ENCODE measurements at regions not wholly inside any gene's neighbourhood (a gene's known extent, or its start where the extent isn't known, plus 50 kb on each side); places are given as distances from the start of the nearest gene placed in this dataset.

DNA sequence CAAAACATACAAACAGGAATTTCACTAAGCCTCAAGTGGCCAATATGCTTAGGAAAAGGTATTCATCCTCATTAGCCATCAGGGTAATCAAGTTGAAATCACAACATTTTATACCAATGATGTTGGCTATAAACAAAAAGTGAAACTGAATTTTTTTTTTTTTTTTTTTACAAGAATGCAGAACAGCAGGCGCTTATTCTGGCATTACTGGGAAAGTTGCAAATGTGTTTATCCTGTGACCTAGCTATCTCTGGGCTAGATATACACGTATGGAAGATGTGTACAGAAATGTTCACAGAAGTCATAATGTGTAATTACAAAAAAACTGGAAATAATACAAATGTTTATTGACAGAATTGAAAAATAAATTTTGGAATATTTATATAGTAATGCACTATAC, 1430.4 kb upstream of the TENM3 start:
- no peak overlapping the region for H2BK5ac ChIP-seq (ENCODE audit: low read depth, low read length, poor library complexity, severe bottlenecking)
- no TSS peak for BruUV-seq (replicated peaks)
- ChIA-PET CTCF (interaction anchor here (1.4 kb wide), 1 partner anchor 15 kb away, joined by 4 read pairs; no protein-coding TSS in a partner anchor), POLR2A (ENCODE audit: unreplicated experiment) (no interaction called here)
- no peaks in the 10 kb centered on the region for H3K36me3 ChIP-seq (ENCODE audit: control insufficient read depth, insufficient read depth, low read length)
- H2AK9ac ChIP-seq (replicated peaks; ENCODE audit: low read depth, low read length, poor library complexity) = no peak overlapping the region
- H3K4me1 ChIP-seq (ENCODE audit: control insufficient read depth, insufficient read depth, low read length) = no peaks in the 10 kb centered on the region
- no peak overlapping the region for H4K91ac ChIP-seq (ENCODE audit: insufficient read depth, low read depth, low read length)
- H3K56ac ChIP-seq (ENCODE audit: extremely low read depth, insufficient read depth, low read length) = no peak overlapping the region
- in situ Hi-C loops (cut with MboI; ENCODE audit: low sequenced_read_pairs) = no loop called here
- no peak overlapping the region for H3K23ac ChIP-seq (ENCODE audit: low read depth, low read length)
- no peak overlapping the region for H2AFZ ChIP-seq (replicated peaks; ENCODE audit: low read length, poor library complexity)
- no peak overlapping the region for H4K5ac ChIP-seq (ENCODE audit: low read depth, low read length)
- no peaks in the 10 kb centered on the region for H4K20me1 ChIP-seq (ENCODE audit: insufficient read depth, low read length)
- no peak overlapping the region for H3K4ac ChIP-seq (ENCODE audit: low read depth, low read length)
- DNase-seq (no peak), ATAC-seq (ENCODE audit: low read depth) (no peak)
- H3K4me2 ChIP-seq (ENCODE audit: low read depth, low read length) = no peak overlapping the region
- H3K9me3 ChIP-seq (ENCODE audit: control insufficient read depth, insufficient read depth, low read length) = no peaks in the 10 kb centered on the region
- no peak overlapping the region for H3K9ac ChIP-seq (ENCODE audit: low read depth, low read length)
- intact Hi-C loops (cut with micrococcal nuclease) = no loop called here
- no peak overlapping the region for H3K18ac ChIP-seq (ENCODE audit: low read depth, low read length)
- H3K27ac ChIP-seq (ENCODE audit: insufficient read depth, low read length) = no peak overlapping the region
- no peaks in the 10 kb centered on the region for H3K27me3 ChIP-seq (ENCODE audit: control insufficient read depth, insufficient read depth, low read length)
- TF ChIP-seq RFX5 (IDR thresholded peaks at IDR 0.05; ENCODE audit: low read depth, low read length) (no peak), MXI1 (IDR thresholded peaks at IDR 0.05; ENCODE audit: borderline replicate concordance, low read depth, low read length) (no peak), FOS (IDR thresholded peaks at IDR 0.05; ENCODE audit: low read depth, low read length) (no peak), RCOR1 (IDR thresholded peaks at IDR 0.05; ENCODE audit: insufficient replicate concordance, low read length) (no peak), MAZ (IDR thresholded peaks at IDR 0.05; ENCODE audit: borderline replicate concordance, low read depth, low read length) (no peak), POLR2A (IDR thresholded peaks at IDR 0.05; ENCODE audit: low read depth, low read length) (no peak), SMC3 (IDR thresholded peaks at IDR 0.05; ENCODE audit: low read depth, low read length) (no peak), BHLHE40 (IDR thresholded peaks at IDR 0.05; ENCODE audit: low read depth, low read length) (no peak), CHD1 (IDR thresholded peaks at IDR 0.05; ENCODE audit: low read depth, low read length) (no peak), NFE2L2 (IDR thresholded peaks at IDR 0.05; ENCODE audit: low read depth, low read length) (no peak), MAFK (IDR thresholded peaks at IDR 0.05; ENCODE audit: low read depth, low read length) (no peak), CEBPB (IDR thresholded peaks at IDR 0.05; ENCODE audit: low read depth, low read length) (no peak), RAD21 (IDR thresholded peaks at IDR 0.05; ENCODE audit: low read length) (no peak)
- TF ChIP-seq, protein P1, sequence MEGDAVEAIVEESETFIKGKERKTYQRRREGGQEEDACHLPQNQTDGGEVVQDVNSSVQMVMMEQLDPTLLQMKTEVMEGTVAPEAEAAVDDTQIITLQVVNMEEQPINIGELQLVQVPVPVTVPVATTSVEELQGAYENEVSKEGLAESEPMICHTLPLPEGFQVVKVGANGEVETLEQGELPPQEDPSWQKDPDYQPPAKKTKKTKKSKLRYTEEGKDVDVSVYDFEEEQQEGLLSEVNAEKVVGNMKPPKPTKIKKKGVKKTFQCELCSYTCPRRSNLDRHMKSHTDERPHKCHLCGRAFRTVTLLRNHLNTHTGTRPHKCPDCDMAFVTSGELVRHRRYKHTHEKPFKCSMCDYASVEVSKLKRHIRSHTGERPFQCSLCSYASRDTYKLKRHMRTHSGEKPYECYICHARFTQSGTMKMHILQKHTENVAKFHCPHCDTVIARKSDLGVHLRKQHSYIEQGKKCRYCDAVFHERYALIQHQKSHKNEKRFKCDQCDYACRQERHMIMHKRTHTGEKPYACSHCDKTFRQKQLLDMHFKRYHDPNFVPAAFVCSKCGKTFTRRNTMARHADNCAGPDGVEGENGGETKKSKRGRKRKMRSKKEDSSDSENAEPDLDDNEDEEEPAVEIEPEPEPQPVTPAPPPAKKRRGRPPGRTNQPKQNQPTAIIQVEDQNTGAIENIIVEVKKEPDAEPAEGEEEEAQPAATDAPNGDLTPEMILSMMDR (conservative IDR thresholded peaks at IDR 0.05; ENCODE audit: low read depth, low read length) = no peak
- TF ChIP-seq, protein P2, sequence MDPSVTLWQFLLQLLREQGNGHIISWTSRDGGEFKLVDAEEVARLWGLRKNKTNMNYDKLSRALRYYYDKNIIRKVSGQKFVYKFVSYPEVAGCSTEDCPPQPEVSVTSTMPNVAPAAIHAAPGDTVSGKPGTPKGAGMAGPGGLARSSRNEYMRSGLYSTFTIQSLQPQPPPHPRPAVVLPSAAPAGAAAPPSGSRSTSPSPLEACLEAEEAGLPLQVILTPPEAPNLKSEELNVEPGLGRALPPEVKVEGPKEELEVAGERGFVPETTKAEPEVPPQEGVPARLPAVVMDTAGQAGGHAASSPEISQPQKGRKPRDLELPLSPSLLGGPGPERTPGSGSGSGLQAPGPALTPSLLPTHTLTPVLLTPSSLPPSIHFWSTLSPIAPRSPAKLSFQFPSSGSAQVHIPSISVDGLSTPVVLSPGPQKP (IDR thresholded peaks at IDR 0.05; ENCODE audit: borderline replicate concordance, low read depth, low read length) = no peak
- TF ChIP-seq, protein P3, sequence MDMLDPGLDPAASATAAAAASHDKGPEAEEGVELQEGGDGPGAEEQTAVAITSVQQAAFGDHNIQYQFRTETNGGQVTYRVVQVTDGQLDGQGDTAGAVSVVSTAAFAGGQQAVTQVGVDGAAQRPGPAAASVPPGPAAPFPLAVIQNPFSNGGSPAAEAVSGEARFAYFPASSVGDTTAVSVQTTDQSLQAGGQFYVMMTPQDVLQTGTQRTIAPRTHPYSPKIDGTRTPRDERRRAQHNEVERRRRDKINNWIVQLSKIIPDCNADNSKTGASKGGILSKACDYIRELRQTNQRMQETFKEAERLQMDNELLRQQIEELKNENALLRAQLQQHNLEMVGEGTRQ (IDR thresholded peaks at IDR 0.05; ENCODE audit: low read depth, low read length) = no peak
- dilution Hi-C loops (cut with HindIII; ENCODE audit: low sequenced_read_pairs, unreplicated experiment) = no loop called here
- no peaks in the 10 kb centered on the region for H3K79me1 ChIP-seq (ENCODE audit: low read depth in 1 of 2, low read length in 2 of 2)
- no peak overlapping the region for H2AK5ac ChIP-seq (ENCODE audit: low read depth, low read length)
- H3K14ac ChIP-seq (replicated peaks; ENCODE audit: low read depth, low read length) = no peak overlapping the region
- H2BK20ac ChIP-seq (ENCODE audit: low read depth, low read length) = no peak overlapping the region
- no peak overlapping the region for H4K8ac ChIP-seq (ENCODE audit: low read depth in 2 of 2, low read length in 2 of 2)
- H3K9me1 ChIP-seq (ENCODE audit: insufficient read depth, low read length) = no peaks in the 10 kb centered on the region
- no CpG with 5 or more reads among the region's 2 CpGs for WGBS, 2 experiments (ENCODE audit: extremely low coverage in 2 of 2, insufficient read length in 1 of 2)
- no peak overlapping the region for H2BK15ac ChIP-seq (ENCODE audit: low read depth, low read length)
- no peak overlapping the region for H3K4me3 ChIP-seq (ENCODE audit: insufficient read depth, low read depth, low read length)
- no peak overlapping the region for H2BK120ac ChIP-seq (ENCODE audit: low read depth, low read length)

Measured in IMR-90 (cell line).